GM21367 (cell line): ENCODE measurements at regions not wholly inside any gene's neighbourhood (a gene's known extent, or its start where the extent isn't known, plus 50 kb on each side); places are given as distances from the start of the nearest gene placed in this dataset.

Source experiments
- ATAC-seq: cut with Tn5 transposase; IDR thresholded peaks from one replicate; pipeline ENCODE4 v1.9.1; 2021; ENCODE audit not compliant: unreplicated experiment

- ATAC-seq = no peak
Observed at GRCh38 chr20:59376109-59376841, 75.9 kb downstream of the EDN3 start.

- ATAC-seq = no peak
Observed at GRCh38 chr20:59376998-59377397, 76.6 kb downstream of the EDN3 start.

GRCh38 chr20:59377842-59378241 is 77.4 kb downstream of the EDN3 start:
- ATAC-seq = no peak

- ATAC-seq = no peak
Observed at GRCh38 chr20:59378396-59378795, 78.0 kb downstream of the EDN3 start.

GRCh38 chr20:59378966-59379365 is 78.6 kb downstream of the EDN3 start:
- ATAC-seq = no peak

GRCh38 chr20:59381689-59382088 is 81.3 kb downstream of the EDN3 start:
- ATAC-seq = no peak

- ATAC-seq = no peak
Observed at GRCh38 chr20:59382157-59382725, 81.8 kb downstream of the EDN3 start.

GRCh38 chr20:59382907-59383306 is 82.5 kb downstream of the EDN3 start:
- no peak for ATAC-seq

- ATAC-seq = no peak
Observed at GRCh38 chr20:59385038-59385437, 84.6 kb downstream of the EDN3 start.

GRCh38 chr20:59385480-59385879 is 85.1 kb downstream of the EDN3 start:
- no peak for ATAC-seq

GRCh38 chr20:59386809-59387208 is 86.4 kb downstream of the EDN3 start:
- no peak for ATAC-seq

GRCh38 chr20:59387891-59388290 is 87.5 kb downstream of the EDN3 start:
- no peak for ATAC-seq

GRCh38 chr20:59388402-59388801 is 88.0 kb downstream of the EDN3 start:
- ATAC-seq = no peak

- ATAC-seq = no peak
Observed at GRCh38 chr20:59390437-59390836, 90.0 kb downstream of the EDN3 start.

GRCh38 chr20:59391975-59392374 is 91.6 kb downstream of the EDN3 start:
- no peak for ATAC-seq

GRCh38 chr20:59392736-59393135 is 92.3 kb downstream of the EDN3 start:
- ATAC-seq = no peak

GRCh38 chr20:59393142-59393541 is 92.7 kb downstream of the EDN3 start:
- ATAC-seq = no peak

GRCh38 chr20:59395729-59396128 is 95.3 kb downstream of the EDN3 start:
- ATAC-seq = no peak

- ATAC-seq = no peak
Observed at GRCh38 chr20:59398537-59399205, 98.3 kb downstream of the EDN3 start.

GRCh38 chr20:59399426-59400099 is 99.2 kb downstream of the EDN3 start:
- ATAC-seq = no peak

GRCh38 chr20:59400708-59401107 is 100.3 kb downstream of the EDN3 start:
- ATAC-seq = no peak

GRCh38 chr20:59402681-59403080 is 102.3 kb downstream of the EDN3 start:
- ATAC-seq = no peak
